Muscle of leg (tissue), 3 donors: ENCODE measurements at regions not wholly inside any gene's neighbourhood (a gene's known extent, or its start where the extent isn't known, plus 50 kb on each side); places are given as distances from the start of the nearest gene placed in this dataset.

Experiments used
- DNase-seq: peaks from one replicate; pipeline ENCODE4 v3.0.0; 2013
- H3K27ac ChIP-seq: one replicate; pipeline ENCODE4 v1.5.1; 2013; ENCODE audit warnings: mild to moderate bottlenecking, low read length, control low read depth
- H3K27me3 ChIP-seq: one replicate; pipeline ENCODE4 v1.6.1; 2013; ENCODE audit warnings: low read length; ENCODE audit not compliant: control insufficient read depth, insufficient read depth
- H3K36me3 ChIP-seq: one replicate; pipeline ENCODE4 v1.6.1; 2013; ENCODE audit warnings: low read length; ENCODE audit not compliant: control insufficient read depth, insufficient read depth
- H3K4me1 ChIP-seq: one replicate; pipeline ENCODE4 v1.6.1; 2013; ENCODE audit warnings: low read length; ENCODE audit not compliant: control insufficient read depth, insufficient read depth
- H3K4me3 ChIP-seq: one replicate; pipeline ENCODE4 v1.5.1; 2013; ENCODE audit warnings: low read length, control low read depth
- H3K9me3 ChIP-seq: replicated peaks from 2 replicates; pipeline ENCODE4 v1.6.1; 2013; ENCODE audit warnings: low read depth, low read length; ENCODE audit not compliant: control insufficient read depth
- WGBS: methylation state at CpG from one replicate; pipeline ENCODE4 v1.1.5; 2013; ENCODE audit warnings: missing lambda C conversion rate; ENCODE audit not compliant: insufficient coverage; 5-methylcytosine and 5-hydroxymethylcytosine counted together

GRCh38 chr20:6693178-6693807, 74.2 kb upstream of the BMP2 start:
- 51% methylated on average over 5 of the region's 7 CpGs for WGBS
- H3K27ac ChIP-seq: no peak overlapping the region
- H3K27me3 ChIP-seq: no peaks in the 10 kb centered on the region
- H3K4me3 ChIP-seq: no peak overlapping the region
- no peak for DNase-seq
- no peaks in the 10 kb centered on the region for H3K36me3 ChIP-seq
- H3K9me3 ChIP-seq: no peaks in the 10 kb centered on the region
- H3K4me1 ChIP-seq: peaks cover 8% of the 10 kb centered on the region

GRCh38 chr20:6692566-6693173, 74.8 kb upstream of the BMP2 start:
- 45% methylated on average over 8 of the region's 10 CpGs for WGBS
- H3K27ac ChIP-seq: no peak overlapping the region

GRCh38 chr20:6691516-6691915, 76.0 kb upstream of the BMP2 start:
- Histone ChIP-seq H3K4me3 (no peak overlapping the region), H3K27ac (no peak overlapping the region), H3K9me3 (no peaks in the 10 kb centered on the region), H3K36me3 (no peaks in the 10 kb centered on the region), H3K27me3 (no peaks in the 10 kb centered on the region), H3K4me1 (no peaks in the 10 kb centered on the region)
- no peak for DNase-seq
- WGBS: no CpG with 5 or more reads among the region's 4 CpGs

More at GRCh38 chr20:6692566-6693173, 74.8 kb upstream of the BMP2 start:
- H3K27me3 ChIP-seq: no peaks in the 10 kb centered on the region
- H3K9me3 ChIP-seq: no peaks in the 10 kb centered on the region
- H3K36me3 ChIP-seq: no peaks in the 10 kb centered on the region
- DNase-seq: no peak
- no peak overlapping the region for H3K4me3 ChIP-seq
- H3K4me1 ChIP-seq: peaks cover 3% of the 10 kb centered on the region

DNA sequence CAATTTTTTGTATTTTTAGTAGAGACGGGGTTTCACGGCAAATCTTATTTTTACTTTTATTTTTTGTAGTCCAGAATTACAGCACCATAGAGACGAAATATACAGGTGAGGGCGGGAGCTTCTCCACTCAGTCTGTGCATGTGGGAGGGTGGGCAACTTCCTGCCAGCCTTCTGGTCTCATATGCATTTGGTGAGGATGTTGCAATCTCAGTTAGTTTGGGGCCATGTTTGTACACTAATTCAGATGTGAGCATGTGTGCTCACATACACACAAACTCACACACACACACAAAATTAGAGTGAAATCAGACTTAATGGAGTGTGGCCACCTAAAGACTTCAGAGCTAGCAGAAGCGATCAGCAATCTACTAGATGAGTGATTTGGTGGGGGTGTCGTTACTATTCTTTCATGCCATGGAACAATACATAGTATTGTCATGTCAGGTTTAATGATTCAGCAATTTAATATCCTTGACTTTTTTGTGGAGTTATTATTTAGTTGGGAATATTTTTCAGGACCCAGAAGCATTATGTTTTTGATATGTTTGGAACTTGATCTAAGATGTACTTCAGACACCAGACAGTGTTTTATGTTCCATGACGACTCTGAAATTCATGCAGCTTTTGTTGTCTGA, 78.0 kb upstream of the BMP2 start:
- no peak for DNase-seq
- Histone ChIP-seq H3K27ac (no peak overlapping the region), H3K4me3 (no peak overlapping the region), H3K27me3 (no peaks in the 10 kb centered on the region), H3K4me1 (no peaks in the 10 kb centered on the region), H3K36me3 (no peaks in the 10 kb centered on the region), H3K9me3 (no peaks in the 10 kb centered on the region)
- no CpG with 5 or more reads among the region's 7 CpGs for WGBS

- H3K4me3 ChIP-seq: no peak overlapping the region
- no peaks in the 10 kb centered on the region for H3K9me3 ChIP-seq
- no peak for DNase-seq
- no peaks in the 10 kb centered on the region for H3K4me1 ChIP-seq
- no peak overlapping the region for H3K27ac ChIP-seq
- no CpG with 5 or more reads among the region's 2 CpGs for WGBS
- no peaks in the 10 kb centered on the region for H3K27me3 ChIP-seq
- H3K36me3 ChIP-seq: no peaks in the 10 kb centered on the region
Measured at GRCh38 chr20:6686171-6686570, 81.3 kb upstream of the BMP2 start.

- Histone ChIP-seq H3K27me3 (no peaks in the 10 kb centered on the region), H3K4me1 (no peaks in the 10 kb centered on the region), H3K36me3 (no peaks in the 10 kb centered on the region), H3K9me3 (no peaks in the 10 kb centered on the region), H3K4me3 (no peak overlapping the region), H3K27ac (no peak overlapping the region)
- no peak for DNase-seq
- WGBS: 86% methylated on average over 2 of the region's 4 CpGs
Measured at GRCh38 chr20:6685626-6686025, 81.9 kb upstream of the BMP2 start.

GRCh38 chr20:6685181-6685582, 82.3 kb upstream of the BMP2 start:
- Histone ChIP-seq H3K27ac (no peak overlapping the region), H3K9me3 (no peaks in the 10 kb centered on the region), H3K36me3 (no peaks in the 10 kb centered on the region), H3K4me3 (no peak overlapping the region), H3K27me3 (no peaks in the 10 kb centered on the region), H3K4me1 (no peaks in the 10 kb centered on the region)
- 100% methylated on average over 5 of the region's 5 CpGs for WGBS
- DNase-seq: no peak

DNA sequence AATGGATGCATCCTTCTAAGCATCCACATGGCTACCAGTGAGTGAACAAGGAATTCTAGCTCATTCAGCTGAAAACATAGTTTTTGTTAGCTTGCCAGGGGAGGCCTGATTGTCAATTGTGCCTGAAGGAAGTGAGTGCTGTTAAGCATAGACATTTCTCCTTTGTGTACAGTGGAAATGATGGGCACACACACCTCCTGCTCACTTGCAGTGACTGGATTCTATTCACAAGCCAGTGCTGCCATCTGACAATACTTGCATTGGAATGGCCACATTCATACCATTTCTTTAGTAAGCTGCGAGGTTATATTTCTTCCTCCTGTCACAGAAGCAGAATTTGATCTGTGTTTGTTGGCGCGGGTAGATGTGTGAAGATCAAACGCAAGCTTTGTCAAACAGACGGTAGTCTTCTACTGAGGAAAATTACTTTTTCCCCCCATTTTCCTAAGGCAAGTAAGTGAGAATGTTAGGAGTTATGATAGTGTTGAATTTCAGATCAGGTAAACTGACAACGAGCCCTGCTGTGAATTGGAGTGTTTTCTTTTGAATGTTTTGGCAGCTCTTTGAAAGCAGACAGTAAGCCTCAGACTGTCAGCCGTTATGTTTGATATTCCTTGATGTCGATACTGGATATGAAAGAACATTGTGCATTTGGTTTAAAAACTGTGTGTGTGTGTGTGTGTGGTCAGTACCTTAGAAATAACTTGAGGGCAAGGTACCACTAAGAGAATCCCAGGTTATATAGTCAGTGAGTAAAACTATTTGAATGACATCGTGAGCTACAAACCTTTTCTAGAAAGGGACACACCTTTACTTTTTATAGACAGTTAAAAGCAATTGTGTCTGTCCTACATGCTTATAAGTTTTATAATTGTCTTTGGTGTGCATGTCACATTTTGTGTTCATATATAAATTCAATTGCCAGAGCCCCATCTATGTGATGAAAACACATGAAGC, 84.2 kb upstream of the BMP2 start:
- no peaks in the 10 kb centered on the region for H3K36me3 ChIP-seq
- no peaks in the 10 kb centered on the region for H3K9me3 ChIP-seq
- no peak for DNase-seq
- whole genome bisulfite sequencing: 86% methylated on average over 3 of the region's 9 CpGs
- H3K4me1 ChIP-seq: no peaks in the 10 kb centered on the region
- no peaks in the 10 kb centered on the region for H3K27me3 ChIP-seq
- H3K4me3 ChIP-seq: no peak overlapping the region
- H3K27ac ChIP-seq: no peak overlapping the region

DNA sequence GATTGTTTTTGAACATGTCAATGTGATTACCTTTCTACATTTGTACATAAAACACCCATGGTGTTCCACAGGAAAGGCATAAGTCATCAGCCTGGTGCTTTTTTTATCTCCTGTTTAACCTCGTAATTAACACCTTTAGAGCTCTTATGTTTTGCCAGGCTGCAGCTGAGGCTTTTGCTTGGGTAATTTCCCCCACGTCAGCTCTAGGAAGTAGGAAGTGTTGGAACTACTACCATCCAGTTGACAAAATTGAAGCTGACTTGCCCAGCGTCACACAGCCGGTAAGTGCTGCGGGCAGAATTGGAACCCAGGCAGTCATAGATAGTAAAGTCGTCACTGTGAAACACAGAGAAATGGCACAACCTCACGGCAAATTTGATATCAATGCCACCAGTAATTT, 86.6 kb upstream of the BMP2 start:
- H3K27ac ChIP-seq: no peak overlapping the region
- no peaks in the 10 kb centered on the region for H3K4me1 ChIP-seq
- H3K27me3 ChIP-seq: no peaks in the 10 kb centered on the region
- 82% methylated on average over 3 of the region's 7 CpGs for WGBS
- H3K4me3 ChIP-seq: no peak overlapping the region
- no peaks in the 10 kb centered on the region for H3K36me3 ChIP-seq
- H3K9me3 ChIP-seq: no peaks in the 10 kb centered on the region
- DNase-seq: no peak

GRCh38 chr20:6680441-6680840, 87.0 kb upstream of the BMP2 start:
- no peak for DNase-seq

More at GRCh38 chr20:6680441-6680840, 87.0 kb upstream of the BMP2 start:
- H3K4me3 ChIP-seq: no peak overlapping the region
- no peaks in the 10 kb centered on the region for H3K27me3 ChIP-seq
- no peaks in the 10 kb centered on the region for H3K36me3 ChIP-seq
- no peak overlapping the region for H3K27ac ChIP-seq
- H3K4me1 ChIP-seq: no peaks in the 10 kb centered on the region
- WGBS: 56% methylated on average over 1 of the region's 2 CpGs
- no peaks in the 10 kb centered on the region for H3K9me3 ChIP-seq
